Middle frontal gyrus (tissue), 1 donor: ENCODE measurements at regions not wholly inside any gene's neighbourhood (a gene's known extent, or its start where the extent isn't known, plus 50 kb on each side); places are given as distances from the start of the nearest gene placed in this dataset.

Experiments
- DNase-seq: peaks from one replicate; pipeline ENCODE4 v3.0.0-alpha.2; 2015; ENCODE audit warnings: low spot score; ENCODE audit errors: extremely low spot score

DNA sequence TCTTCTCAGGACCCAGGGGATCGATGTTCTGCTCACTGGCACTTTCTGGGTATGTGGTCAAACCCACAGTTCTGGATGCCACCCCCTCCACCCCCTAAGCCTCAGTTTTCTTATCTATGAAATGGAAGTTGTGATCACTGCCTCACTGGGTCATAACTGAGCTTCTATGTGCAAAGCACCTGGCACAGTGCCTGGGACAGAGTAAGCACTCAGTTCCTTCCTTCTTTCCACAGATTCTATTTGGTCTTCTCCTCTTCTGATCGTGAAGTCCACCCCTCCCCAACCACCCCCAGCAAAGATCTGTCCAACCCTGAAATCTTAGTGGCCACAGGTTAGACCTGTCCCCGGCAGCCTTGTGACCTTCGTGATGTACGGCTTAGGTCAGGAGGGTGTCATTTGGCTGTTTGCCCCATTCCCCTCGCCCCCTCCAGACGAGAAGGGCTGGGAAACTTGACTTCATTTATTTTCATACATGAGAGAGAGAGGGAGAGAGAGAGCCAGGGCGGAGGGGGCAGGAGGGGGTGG, 181.4 kb downstream of the FGF18 start:
- DNase-seq = no peak

DNA sequence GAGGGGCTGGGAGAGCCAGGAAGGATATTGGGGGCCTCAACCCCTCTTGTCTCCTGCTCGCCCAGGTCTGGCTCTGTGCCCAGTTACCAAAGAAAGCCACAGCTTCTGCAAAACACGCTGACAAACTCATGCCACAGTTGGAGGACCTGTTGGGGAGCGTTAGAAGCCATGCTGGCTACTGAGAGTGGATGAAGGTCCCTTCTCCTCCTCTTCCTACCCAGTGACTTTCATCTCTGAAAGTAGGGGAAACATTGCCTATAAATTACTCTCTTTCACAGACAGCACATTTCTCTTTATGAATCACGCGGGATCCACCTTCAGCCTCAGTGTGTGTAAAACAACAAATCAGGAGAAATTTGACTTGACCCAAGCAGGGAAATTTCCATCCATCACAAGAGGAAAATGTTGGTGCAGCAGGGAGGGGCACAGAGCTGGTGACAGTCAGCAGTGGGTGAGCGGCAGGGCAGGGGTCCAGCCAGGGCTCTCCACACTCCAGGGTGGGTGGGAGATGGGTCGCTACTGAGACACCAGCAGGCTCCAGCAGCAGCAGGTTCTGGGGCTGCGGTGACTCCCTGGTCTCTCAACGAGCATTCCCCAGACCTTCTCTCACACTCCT, 181.9 kb downstream of the FGF18 start:
- no peak for DNase-seq

DNA sequence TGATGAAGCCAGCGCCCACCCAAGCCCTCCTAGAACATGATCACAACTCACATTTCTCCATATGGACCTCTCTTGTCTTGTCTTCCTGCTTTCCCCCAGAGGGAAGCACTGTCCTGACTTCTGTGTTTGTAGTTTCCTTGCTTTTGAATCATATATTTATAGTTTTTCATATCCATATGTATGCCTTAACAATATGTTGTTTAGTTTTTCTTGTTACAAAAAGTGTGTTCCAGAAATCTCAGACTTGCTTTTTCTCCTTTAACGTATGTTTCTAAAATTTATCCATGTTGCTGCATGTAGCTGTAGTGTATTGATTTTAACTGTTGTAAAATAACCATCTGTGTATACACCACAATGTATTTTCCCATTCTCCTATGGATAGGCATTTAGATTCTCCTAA, 182.0 kb upstream of the SMIM23 start:
- DNase-seq = no peak

DNA sequence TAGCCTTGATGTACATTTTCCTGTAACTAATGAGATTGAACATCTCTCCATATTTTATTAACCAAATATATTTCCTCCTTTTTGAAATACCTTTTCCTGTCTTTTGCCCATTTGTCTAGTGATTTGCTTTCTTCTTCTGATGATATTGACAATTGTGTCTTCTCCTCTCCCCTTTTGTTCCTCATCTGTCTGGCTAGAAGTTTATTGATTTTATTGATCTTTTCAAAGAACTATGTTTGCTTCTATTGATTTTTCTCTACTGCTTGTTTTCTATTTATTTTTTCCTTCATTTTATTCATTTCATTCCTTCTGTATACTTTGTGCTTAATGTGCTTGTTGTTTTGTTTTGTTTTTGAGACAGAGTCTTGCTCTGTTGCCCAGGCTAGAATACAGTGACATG, 181.4 kb upstream of the SMIM23 start:
- DNase-seq = no peak

DNA sequence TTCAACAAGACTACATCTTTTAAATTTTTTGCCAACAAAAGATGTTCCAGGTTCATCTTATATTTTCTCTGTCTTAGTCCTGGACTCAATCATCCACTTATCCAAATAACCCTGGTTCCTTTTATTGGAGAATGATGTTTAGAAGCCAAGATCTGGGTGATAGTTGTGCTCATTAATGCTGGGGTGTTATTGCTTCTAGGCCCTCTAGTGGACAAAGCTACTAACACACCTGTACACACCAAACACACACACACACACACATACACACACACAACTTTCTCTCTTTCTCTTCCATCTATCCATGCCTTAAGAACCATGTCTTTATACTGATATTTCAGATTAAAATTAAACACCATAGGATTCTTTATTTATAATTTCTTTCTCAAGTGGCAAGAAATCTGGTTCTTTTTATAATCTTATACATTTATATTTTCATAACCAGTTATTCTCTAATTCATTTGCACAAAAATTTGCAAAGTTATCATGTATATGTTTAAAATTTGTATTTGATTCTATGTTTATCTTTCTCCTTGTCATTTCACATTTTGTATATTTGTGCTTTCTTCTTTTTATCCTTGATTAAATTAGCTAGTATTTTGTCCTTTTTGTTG, 179.1 kb upstream of the SMIM23 start:
- DNase-seq = no peak

DNA sequence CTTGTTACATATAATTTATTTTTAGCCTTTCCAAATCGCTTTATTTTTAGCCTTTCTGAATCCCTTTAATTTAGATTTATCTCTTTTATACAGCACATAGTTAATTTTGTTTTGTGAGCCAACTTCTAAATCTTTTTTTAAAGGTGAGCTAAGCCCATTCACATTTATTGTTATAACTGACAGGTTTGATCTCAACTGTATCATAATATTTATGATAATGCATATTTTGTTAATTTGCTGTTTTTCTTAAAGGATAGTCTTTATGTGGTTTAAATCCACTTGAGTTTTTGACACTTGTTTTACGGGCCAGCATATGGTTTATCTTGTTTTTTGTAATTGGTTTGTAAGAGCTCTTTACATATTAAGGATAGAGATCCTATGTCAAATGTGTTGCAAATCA, 177.8 kb upstream of the SMIM23 start:
- DNase-seq = no peak

DNA sequence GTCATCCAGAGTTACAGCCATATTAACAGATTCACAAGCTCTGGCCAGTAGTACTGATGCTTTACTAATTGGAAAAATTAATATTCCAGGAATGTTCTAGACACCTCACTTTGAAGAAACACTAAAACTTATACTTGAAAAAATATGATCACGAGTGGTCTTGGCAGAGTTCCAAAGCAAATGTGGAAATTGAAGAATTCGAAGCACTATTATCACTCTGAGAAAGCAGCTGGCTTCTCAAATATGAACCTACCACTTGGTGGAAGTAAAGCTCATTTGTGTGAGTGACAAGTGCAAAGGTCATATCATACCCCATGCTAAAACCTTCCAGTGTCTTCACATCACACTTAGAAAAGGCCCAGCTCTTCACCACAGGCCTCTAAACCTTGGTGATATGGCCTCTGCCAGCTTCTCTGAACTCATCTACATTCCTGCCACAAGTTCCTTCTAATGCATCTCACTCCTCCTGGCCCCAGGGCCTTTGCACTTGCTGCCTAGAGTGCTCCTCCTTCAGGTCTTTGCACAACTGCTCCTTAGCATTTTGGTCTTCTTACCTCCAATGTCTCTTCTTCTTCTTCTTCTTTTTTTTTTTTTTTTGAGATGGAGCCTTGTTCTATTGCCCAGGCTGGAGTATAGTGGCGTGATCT, 175.7 kb upstream of the SMIM23 start:
- no peak for DNase-seq

DNA sequence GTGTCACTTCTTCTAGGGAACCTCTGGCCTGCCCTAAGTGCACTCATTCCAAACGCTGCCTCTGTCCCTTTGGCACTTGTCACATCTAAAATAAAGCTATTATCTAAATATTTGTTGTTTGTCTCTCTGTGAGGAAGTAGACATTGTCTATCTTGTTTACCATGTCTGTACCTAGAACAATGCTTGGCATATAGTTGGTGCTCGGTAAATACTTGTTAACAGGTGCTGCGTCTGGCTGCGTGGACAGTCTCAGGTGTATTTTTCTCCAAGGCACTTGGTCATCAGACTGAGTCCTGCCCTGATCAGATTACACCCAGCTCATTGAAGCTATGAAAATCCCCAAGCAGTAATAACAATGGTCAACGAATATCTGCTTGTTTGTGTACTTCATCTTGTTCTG, 174.9 kb upstream of the SMIM23 start:
- DNase-seq = no peak

DNA sequence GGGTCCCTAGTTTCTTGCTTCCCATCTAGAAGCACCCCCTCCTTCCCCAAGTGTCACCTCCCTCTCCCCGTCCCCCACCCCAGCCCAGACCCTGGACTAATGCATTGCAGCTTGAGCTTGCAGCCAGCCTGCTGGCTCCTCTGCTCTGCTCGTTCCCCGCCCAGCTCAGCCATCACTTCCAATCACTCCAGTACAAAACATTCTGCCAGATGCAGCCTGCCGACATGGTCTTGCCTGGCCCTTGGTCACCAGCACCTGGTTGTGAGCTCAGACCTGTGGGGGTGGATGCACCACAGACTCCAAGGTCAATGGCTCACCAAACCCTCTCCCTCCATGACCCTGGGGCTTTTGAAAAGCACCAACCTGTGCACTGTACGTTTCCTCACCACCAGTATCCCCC, 172.9 kb upstream of the SMIM23 start:
- DNase-seq = no peak

DNA sequence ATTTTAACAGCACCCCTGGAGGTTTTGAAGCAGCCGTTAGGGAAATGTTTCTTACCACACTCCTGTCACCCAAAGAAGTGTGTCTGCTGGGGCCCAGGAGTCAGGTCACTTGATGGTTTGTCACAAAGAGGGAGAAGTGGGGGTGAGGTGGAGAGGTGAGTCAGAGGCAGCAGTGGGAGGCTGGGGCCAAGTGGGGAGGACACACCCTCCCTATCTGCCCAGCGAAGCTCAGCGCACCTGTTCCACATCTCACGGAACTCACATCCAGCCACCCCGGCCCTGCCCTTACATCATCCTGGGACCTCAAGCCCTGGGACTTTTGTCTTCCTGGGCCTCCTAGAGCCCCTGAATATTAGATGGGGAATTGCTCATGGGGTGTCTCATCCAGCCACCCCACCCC, 171.1 kb upstream of the SMIM23 start:
- DNase-seq = no peak

DNA sequence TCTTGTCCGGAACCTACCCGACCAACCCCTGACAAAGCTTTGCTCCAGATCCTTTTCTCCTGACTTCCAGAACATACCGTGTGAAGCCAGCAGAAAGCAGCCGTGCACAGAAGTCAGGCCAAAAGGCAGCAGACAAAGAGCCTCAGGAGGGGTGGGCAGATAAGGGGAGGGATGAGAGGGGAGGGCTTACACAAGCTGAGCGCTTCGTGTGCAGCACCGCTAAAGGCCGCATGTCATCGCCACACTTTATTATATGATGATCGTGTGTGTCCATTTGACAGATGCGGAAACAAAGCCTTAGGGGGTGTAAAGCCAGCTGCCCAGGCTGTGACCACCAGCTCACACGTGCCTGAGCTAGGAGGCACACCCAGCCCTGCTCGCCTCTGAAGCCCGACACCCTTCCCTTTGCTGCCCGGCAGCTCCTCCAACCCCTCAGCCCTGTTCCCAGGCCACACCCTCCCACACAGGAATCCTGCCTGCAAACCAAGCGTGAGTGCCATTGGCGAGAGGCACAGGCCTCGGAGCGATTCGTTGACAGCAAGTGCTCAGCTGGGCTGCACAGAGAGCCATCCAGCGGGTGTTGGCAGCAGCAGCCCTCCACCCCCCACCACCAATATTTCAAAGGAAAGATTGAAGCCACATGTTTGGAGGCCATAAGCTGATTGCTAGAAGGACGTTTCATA, 170.5 kb upstream of the SMIM23 start:
- DNase-seq = no peak

DNA sequence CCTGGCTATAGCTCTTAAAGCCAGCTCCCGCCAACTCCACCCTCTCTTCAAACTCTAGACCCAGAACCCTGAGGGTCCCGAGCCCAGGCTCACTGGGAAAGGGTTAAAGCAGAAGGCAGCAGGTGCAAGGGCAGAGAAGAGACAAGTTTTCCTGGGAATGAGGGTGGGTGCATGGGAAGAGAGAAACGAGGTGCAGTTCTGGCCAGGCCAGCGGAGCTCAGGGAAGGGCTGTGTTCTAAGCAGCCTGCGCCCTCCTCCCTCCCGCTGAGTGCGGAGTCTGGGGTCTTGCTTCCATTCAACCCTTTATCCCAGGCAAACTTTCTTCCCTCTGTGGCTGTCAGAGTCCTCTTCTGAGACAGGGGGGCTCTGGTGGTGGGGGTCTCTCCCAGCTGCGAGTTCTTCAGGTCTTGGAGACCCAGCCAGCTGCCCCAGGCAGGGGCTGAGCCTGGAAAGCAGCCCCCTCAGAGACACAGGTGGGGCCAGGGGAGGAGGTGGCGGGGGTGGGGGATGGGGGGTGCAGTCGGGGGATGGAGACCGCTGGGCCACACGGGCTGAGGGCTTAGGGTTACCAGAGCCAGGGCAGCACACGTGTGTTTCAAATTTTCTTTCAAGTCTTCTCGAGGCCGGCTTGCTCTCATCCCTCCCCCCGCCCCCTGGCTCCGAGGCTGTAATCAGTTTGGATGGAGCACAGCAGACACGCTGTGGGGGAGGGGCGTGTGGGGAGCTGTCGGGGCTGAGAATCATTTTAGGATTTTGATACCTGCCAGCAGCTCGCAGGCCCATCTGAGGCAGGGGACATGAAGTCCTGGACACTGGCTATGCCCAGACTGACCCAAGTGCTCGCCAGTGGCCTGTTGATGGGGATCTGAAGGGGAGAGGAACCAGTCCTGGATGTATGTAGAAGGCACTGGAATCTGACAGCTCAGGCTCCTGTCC, 169.6 kb upstream of the SMIM23 start:
- DNase-seq = no peak

DNA sequence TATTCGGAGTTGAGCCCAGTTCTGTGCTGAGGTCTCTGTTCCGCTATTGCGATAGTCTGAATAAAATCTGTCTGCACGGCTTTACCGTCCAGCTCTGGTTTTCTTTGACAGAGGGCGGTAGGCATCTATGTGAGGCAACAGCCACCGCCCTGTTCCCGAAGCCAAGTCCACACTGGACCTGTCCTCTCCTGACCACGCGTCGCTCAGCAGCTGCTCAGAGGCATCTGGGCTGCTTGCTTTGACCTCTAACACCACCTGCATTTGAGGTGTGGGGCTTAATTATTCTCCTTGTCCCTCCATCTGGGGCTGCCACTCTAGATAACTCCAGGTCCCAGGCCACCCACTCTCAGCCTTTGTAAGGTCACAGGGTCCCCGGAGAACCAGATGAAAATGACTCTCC, 168.4 kb upstream of the SMIM23 start:
- no peak for DNase-seq

DNA sequence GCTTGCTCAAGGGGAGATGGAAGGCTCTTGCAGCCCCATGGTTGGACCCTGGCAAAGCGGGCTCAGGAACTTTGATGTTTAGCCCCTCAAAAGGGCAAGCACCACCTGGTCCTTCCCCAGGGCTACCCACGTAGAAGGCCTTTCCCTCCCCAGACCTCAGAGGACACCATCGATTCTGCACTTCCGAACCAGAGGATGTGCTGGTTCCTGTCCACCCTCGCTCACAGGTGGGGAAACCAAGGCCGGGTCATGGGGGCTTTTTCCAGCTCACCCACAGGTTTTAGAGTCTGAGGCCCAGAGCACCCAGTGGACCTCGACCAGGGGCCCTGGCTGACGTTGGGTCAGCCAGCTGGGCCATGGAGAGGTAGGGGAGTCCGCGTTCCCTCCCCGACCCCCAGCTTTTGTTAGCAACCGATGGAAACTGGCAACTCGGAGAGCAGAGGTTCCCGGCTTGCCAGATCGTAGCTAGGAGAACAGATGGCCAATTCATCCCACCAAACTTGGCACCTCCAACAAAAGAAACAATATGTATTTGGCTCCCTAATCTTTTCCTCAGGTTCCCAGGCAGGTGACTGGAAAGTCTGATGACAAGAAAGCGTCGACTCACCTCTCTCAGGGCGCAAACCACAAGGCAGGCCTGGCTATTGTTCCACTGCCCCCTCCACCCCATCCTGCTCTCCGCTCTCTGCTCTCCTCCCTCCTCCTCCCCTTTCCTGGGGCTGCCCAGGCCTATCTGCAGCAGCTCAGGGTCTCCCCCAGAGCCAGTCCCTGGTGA, 167.6 kb upstream of the SMIM23 start:
- no peak for DNase-seq

DNA sequence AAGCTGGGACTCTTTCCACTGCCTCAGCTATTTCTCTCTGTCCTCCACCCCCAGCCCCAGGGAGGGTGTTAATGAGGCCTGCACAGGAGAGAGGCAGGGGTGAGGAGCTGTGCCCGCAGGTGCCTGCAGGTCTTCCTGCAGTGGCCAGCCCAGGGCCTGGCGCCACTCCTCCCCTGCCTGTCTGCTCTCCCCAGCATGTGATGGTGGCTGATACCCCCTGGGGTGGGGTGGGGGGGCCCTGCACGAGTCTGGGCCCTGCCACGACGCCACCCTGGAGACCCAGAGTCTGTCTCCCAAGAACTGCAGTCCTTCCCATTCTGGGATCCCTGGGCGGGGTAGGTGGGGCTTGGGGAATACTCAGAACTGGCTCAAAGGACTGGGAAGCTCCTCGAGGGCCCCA, 166.4 kb upstream of the SMIM23 start:
- no peak for DNase-seq

DNA sequence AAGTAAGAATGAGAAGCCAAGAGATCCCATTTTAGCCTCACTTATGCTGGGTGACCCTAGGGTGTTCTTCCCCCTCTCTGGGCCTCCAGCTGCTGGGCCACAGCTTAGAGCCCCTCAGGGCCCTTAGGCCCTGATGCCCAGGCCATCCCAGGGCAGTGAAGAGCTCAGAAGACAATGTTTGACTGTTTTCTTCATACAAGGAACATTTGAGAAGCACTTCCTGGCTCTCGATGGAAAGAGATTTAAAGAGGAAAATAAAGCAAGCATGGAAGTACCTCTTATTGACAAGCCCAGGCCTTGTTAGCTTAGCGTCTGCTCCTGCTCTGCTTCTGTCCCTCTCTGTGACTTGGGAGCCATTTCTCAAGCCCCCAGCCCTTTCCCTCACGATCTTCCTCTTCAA, 165.9 kb upstream of the SMIM23 start:
- DNase-seq = no peak

DNA sequence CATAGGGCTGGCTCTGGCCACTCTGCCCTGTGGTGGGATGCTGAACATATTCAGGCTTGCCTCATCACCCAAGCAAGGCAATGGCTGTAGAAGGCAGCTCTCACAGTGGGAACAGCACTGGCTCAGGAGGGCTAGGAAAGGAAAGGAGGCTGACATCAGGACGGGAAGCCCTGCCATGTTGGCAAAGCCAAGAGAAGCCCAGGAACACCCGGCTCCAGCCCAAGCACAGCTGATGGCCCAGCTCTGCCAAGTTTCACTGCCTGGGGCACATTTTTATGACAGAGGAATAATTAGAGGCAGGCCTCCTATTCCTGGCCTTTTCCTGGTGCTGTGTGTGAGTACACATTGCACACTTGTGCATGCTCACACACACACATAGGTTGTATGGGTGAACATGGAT, 163.6 kb upstream of the SMIM23 start:
- DNase-seq = no peak

DNA sequence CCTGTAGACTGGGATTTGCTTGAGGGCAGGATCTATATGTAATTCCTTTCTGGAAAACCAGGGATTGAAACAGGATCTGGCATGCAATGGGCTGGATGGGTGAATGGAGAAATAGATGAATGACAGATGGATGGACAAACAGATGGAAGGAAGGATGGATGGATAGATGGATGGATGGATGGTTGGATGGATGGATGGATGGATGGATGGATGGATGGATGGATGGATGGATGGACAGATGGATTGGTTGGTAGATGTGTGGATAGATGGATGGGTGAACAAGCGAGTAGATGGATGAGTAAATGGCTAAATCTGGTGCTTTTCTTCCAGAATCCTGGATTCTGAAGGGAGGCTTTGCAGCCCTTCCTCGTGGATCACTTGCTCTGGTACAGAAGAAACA, 162.5 kb upstream of the SMIM23 start:
- DNase-seq = no peak

DNA sequence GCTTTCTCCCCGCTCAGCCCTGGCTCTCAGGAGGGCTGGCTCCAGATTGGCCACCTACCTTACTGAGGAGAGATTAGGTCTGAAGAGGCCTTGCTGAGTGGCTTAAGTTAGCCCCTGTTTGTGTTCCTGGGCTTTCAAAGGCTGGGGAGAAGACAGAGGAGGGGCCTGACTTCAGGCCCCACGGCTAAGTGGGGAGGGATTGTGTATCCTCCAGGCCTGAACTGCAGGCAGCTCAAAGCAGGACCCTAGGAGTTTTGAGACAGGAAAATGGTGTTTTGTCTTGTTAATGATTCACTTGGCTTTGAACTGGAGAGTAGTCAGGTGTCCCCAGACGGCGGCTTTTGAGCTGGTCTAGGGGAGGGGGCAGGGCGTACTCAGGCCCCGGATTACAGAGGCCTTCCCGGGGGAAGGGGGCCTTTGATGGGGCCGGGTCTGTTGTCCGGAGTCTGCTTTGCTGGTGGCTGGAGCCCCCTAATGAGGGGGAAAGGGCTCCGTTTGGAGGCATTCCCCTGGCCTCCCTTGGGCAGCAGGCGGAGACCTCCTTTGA, 162.0 kb upstream of the SMIM23 start:
- no peak for DNase-seq

DNA sequence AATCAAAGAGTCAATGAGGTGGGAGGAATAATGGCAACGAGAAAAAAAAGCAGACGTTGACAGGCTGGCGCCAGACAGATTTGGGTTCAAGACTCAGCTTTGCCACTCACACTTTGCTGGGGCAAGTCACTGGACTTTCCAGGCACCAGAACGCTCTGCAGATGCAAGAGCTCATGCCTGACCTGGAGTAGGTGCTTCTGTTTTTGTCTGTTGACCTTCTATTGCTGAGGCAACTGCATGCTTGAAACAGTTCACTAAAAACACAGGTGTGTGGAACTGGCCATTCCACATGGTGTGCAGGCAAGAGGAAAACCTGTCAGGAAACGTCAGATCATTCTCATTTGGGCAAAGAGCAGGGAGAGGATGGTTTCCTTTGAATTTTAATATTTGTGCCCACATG, 161.2 kb upstream of the SMIM23 start:
- no peak for DNase-seq
